ENCODE measurements at regions not wholly inside any gene's neighbourhood (a gene's known extent, or its start where the extent isn't known, plus 50 kb on each side); places are given as distances from the start of the nearest gene placed in this dataset.
"Not testable (repeated sequence)": the region's sequence is repeated elsewhere in the genome, so short reads cannot be mapped to it uniquely, and the experiment has no call there.

DNA sequence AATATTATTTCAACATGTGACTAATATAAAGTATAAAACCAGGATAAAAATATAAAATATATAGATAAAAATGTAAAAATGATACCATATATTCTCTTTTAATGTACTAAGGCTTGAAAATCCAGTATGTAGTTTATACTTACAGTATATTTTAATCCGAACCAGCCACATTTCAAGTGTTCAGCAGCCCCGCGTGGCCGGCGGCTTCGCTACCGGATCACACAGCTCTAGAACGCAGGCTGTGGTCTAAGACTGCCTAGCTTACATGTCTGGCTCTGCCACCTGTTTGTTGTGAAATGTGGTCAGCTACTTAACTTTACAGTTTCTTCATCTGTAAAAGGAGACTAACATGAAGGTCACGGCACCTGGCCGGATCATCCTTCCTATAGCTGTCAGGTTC, 189.7 kb upstream of the TBX3 start:
- no peak for DNase-seq

DNA sequence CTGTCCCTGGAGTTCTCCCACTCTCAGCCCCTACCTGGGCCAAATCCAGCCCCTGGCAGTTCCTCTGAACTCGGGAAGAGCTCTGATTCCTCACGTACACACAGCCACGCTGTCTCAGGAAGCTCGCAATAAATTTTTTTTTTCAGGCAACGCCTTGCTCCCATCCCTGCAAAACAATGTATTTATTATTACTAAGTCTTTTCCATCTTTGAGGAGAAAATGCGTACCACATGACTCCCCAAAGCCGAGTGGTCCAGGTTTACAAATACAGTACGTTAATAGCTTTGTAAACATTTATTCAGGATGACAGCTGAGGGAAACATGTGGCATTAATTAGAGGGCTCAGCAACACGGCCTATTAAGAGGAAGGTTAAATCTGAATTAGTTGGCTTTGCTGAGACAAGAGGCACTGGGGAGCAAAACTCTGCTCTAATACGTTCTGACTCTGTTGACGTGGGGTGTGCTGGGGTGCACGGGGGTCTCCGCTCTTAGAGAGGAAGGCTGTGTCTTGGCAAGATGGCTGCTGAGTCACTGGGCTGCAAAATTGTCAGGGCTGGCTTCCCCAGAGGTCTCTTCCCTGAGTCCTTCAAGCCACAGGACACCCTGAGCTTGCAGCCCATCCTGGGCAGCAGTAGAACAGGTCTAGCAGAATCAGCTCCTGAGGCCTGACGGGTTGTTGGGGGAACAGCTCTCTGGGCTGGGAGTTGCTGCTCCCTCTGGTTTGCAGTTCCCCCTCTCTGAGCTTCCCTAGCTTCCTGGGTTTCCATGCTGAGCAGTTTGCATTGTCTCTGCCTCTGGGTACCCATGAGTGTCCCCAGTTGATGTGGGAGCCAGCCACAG, 185.2 kb upstream of the TBX3 start:
- DNase-seq, result no peak

DNA sequence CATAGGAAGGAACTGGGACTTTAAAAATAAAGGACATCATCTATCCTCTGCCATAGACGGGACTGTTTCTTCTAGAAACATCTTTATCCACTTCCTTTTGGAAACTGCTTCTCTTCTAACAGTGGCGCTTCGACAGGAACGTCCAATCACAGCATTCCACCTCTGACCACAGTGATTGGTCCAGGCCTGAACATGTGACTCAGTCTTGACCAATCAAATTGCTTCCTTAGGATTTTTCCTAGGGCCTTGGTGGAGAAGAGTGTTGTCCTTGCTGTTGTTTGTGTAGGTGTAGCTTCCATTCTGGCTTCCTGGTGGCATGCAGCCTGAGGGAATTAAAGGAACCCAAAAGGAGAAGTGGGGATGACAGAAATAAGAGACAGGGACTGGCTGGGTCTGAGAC, 182.4 kb upstream of the TBX3 start:
- DNase-seq, result no peak

DNA sequence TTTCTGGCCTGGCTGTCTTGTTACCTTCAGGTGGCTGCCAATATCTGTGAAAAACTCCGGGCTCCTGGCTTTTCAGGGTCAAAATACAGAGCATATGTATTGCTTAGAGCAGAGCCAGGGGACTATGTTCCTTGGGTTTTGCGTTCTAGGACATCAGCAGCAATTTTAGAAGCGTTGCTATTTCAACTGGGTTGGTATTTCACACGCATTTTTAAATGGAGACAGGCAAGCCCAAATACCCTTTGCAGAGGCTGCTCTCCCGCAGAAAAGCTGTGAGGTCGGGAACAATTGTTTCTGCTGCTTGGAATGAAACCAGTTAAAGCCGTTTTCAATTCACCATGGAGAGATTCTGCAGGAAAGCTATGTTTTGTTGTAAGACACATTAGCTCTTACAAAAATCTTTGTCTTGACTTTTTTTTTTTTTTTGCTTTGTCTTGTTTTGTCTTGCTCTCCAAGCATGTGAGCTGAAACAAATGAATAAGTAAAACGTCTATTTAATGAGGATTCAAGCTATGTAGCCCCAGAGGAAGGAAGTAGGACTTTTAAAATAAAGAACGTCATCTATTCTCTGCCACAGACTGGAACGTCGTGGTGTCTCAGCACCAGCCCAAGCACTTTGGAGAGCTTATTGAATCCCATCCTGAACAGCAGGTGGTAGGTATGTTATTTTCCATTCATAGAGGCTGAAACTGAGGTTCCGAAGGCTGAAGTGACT, 181.0 kb upstream of the TBX3 start:
- no peak for DNase-seq

DNA sequence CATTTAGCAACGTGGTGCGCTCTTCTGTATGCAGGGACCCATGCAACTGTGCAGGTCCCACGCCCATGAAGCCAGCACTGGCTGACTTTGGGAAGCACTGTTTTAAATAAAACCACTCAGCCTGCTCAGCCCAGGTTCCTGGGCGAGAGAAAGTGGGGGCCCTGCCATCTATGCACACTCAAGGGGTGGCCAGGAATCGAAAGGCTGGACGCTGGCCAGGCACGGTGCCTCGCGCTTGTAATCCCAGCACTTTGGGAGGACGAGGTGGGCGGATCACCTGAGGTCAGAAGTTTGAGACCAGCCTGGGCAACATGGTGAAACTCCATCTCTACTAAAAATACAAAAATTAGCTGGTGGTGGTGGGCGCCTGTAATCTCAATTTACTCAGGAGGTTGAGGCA, 179.9 kb upstream of the TBX3 start:
- DNase-seq, result no peak

DNA sequence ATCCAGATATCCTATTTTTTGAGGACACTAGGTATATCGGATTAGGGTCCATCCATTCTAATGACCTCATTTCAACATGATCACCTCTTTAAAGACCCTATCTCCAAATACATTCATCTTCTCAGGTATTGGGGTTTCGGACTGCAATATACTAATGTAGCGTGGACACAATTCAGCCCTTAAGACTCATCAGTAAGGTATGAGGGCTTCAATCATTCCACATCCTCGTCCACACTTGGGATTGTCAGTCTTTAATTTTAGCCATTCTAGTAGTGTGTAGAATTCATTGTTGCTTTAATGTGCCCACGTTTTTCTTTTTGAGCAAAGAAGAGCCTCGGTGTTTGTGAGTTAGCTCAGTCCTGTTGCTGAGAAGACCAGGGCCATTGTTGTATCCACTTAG, 177.0 kb upstream of the TBX3 start:
- DNase-seq, result no peak

DNA sequence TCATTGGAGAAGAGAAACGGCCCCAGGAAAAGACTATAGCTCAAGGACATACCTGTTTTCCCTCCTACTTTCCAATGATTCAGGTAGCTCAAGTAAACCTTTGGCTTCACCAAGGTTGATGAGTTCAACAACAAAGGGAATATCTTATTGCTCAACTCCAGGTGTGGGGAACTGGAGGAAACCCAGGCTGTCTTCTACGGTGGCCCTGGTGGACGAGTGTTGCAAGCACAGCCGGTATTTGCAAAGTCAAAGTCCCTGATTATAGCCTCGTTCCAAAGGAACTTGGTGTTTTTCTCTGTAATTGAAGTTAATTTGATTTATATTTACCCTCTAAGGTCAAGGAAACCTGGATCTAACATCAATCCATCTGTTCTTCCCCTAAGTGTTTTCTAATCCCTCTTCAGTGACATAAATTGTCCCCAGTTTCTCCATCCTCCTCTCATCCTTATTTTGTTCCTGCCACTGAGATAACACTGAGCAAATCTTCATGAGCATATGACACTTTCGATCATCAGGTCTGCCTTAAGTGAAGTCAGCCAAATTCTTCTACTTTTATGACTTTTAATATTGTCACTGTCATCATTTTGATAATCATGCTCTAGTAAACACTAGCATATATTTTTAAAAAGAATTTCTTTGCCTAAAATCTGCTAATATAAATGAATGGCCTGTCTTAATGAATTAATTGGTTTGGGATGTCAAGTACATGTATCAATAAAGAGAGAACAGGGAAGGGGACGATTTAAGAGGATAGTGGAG, 174.6 kb upstream of the TBX3 start:
- DNase-seq, result no peak

DNA sequence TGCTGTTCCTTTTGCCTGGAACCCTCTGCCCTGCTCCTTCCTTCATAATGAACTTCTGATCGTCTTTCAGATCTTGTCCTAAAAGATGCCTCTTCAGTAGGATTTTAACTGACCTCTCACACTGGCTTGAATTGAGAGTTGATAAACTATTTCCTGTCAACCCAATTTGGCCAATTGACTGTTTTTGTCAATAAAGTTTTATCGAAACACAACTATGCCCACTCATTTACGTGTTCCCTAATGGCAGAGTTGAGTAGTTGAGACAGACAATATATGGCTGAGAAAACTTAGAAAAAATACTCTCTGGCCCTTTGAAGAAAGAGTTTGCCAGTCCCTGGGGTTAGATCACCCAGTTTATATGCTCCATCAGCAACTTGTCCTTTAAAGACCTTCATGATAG, 171.7 kb upstream of the TBX3 start:
- no peak for DNase-seq

DNA sequence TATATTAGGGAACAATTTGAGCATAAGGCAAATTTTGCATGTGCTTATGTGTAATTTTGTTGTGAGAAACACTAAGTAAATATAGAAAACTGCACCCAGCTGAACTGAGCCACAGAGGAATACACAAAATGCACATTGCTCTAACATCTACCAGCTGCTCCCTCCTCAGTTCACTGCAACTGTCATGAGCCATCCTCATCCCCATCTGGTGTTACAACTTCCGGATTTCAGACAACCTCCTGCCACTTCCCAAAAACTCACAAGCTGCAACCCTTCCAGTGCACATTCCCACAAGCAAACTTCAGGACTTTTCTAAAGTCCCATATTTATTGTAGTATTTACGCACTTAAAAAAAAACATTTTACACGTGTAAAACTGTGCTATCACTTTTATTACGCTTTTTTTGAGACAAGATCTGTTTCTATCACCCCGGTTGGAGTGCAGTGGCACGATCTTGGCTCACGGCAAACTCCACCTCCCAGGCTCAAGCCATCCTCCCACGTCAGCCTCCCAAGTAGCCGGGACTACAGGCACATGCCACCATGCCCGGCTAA, 169.1 kb upstream of the TBX3 start:
- DNase-seq, result no peak

DNA sequence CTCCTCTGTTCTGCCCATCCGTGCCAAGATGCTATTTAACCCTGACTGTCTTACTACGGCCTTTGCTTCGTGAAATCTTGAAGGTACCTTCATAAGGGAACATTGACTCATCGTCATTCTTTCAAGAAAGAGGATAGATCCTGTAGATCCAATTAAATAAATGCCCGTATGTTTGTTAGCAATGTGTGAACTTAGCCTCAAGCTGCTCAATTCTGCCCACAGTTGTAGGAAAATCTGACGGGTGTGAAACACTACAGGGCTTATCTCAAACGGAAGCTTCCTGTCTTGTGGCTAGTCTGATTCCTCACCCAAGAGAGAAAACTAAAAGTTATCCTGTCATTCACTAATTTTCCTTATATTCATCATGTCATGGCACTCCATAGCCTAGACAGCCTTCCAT, 168.0 kb upstream of the TBX3 start:
- DNase-seq, result no peak

DNA sequence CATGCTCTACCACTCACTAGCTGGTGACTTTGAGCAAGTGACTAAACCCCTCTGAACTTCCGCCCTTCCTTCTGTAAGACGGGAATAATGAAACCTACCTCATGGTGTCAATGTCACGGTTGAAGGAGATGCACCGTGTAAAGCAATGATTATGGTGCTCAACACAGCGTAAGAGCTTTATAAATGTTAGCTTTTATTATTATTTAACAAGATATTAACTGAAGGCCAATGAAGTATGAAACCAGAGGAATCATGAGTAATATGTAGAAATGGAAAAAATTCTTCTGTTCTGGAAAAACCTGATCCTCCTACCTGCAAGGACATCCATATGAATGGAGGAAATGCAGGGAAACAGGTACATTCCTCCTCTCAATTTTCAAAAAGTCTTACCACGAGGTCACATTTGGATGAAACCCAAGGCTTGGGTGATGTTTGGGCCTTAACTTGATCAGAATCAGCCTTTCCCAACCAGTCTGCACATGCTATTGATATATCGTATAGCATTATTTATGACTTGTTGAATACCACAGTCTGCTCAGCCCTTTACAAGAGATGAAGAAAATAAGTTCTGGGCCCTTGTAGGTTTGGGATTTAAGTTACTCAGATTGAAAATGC, 166.8 kb upstream of the TBX3 start:
- DNase-seq, result no peak

DNA sequence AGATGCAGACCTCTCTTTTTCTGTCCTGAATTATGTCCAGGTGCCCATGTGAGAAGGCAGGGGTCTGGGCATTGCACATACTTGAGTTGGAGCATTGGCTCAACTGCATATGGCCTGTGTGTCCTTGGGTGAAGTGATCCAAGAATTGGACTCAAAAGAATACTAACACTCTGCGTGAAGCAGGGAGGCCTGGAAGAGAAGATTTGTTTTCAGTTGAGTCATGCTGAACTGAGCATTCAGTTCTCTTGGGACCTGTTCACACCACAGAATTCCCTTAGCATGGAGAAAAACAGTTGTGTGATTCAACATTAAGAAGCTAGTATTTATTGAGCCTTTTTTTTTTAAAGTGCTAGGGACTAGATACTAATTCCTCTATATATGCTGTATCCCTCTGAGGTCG, 164.7 kb upstream of the TBX3 start:
- DNase-seq, result no peak

DNA sequence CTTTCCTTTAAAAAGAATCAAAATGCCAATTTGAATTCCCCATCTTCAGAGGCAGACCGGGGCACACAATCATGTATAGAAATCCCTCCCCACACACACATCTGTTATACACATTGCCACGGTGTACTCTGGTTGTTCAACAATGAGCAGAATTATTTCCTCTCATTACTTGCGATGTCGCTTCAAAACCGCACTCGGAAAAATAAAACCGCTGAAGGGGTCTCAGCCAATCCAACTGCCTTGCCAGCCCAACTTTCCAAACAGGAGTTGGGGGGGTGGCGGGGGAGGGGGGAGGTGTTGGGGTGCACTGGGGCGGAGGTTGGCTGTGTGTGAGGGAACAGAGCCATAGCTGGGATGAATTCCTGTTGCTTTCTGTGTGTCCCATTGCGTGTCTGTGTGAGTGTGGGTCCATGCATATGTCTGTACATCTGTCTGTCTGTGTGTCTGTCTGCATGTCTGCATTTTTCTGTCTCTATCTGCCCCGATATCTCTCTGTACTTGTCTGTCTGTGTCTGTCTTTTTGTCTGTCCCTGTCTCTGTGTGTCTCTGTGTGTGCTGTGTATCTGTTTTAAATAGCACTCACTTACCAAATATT, 163.6 kb upstream of the TBX3 start:
- no peak for DNase-seq

DNA sequence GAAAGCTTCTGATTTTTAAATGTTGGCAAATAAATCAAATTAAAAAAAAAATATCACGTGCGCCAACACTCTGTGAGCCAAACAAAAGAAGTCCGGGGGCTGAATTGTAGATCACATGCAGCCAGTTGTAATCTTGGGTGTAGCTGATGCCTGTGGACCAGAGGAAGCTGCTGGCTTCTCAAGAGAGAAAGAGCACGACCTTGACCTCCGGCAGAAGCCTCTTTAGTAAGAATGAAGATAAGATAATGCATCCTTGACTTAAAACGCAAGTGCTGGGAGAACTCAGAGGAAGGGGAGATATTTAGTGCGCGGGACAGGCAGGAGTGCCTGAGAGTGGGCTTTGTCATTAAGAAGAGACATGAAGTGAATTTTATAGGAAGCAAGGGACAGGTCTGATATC, 162.8 kb upstream of the TBX3 start:
- DNase-seq, result no peak

DNA sequence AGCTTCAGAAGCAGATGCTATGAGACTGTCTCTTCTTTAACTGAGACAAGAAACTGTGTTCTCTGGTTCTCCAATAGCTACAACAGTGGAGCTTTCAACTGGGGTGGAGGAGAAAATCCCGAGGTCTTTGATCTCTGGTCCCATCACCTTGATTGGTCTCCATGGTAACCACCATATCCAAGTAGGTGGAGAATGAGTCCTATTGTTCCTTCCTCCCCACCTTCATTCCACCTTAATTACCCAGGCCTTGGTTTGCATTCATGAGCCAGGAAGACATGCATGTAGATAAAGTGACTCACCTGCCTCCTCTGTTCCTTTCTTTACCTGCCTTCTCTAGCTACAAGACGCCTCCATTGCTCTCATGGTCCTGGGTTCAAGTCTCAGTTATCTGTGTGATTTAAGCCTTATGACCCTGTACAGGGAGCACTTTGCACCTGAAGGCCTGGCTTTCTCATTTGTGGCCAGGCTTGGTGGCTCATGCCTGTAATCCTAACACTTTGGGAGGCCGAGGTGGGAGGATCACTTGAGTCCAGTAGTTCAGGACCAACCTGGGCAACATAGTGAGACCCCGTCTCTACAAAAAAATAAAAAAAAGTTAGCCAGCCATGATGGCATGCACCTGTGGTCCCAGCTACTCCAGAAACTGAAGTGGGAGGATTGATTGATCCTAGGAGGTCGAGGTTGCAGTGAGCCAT, 157.7 kb upstream of the TBX3 start:
- DNase-seq, result no peak

DNA sequence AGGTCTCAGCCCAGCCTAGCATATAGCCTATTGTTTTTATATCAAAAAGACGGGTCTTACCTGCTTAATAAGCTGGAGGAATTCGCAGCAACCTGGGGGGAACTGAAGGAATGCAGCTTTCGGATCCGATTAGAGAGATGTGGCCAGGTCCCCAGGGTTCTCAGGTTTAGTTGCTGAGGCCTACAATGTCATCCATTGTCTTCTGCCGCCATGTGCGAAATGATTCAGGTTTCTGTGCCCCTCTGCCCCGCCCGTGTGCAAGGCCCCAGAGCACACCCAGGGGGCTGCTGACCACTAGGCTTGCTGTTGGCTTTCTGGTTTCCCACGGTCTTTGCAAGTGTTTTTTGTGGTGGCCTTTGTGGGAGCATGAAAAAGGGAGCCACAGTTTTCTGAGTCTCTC, 154.5 kb upstream of the TBX3 start:
- DNase-seq, result no peak

DNA sequence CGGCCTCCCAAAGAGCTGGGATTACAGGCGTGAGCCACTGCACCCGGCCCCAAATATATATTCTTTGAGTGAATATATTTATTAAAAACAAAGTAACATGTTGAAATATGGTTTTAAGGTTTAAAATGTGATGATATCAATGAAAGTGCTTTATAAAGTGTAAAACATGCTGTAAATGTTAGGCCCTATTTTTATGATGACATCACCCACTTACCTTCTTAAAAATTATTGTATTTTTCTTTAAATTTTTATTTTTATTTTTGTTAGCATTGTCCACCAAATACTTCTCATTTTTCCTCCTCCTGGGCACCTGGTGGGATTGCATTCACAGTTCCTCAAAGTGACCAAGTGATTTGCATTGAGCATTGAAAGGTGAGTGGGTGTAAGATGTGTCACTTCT, 152.6 kb upstream of the TBX3 start:
- no peak for DNase-seq

DNA sequence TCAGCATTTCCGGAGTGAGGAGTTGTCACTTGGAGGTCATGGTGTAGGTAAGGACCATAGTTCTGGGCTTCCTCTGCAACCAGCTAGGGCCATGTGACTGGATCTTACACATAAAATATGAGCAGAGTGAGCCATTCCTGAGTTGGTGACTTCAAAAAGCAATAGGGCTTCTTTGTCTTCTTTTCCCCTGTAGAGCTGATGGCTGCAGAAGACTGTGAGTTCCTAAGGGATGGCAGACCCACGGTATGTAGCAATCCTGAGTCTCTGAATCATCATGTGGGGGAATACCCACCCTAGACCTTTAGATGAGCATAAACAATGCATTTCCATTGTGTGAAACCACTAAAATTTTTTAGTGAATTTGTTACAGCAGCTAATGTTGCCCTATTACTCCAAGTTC, 151.1 kb upstream of the TBX3 start:
- no peak for DNase-seq

DNA sequence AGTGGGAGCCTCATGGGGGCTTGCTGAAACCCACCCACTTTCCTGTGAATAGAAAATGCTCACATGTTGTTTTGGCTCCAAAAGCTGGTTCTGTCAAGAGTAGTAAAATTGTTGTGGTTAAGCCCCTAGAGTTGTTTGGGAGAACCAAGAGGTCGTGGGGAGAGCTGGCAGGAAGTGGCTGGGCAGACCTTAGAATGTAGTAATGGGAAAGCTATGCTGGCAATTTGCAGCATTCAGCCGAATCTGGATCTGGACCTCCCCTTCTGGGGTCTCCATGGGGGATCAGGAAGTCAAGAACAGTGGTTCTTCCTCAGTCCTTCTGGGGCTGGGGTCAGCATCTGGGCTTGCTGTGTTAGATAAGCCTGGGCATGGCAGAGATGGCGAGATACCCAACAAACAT, 150.6 kb upstream of the TBX3 start:
- DNase-seq, result no peak

DNA sequence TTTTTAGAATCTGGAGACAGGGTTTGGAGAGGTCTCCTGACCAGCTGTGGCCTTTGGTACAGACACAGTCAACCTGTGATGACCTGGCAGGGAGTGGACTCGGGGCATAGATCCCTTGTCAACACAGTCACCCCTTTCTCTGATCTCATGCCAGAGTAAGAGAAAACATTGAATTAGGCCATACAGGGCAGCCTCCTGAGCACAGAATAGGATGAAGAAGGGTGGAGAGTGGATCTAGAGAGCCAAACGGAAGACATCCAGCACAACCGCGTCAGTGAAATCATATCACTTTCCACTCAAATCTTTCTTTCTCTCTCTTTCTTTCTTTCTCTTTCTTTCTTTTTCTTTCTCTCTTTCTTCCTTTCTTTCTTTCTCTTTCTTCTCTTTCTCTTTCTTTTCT, 145.9 kb upstream of the TBX3 start:
- no peak for DNase-seq

DNA sequence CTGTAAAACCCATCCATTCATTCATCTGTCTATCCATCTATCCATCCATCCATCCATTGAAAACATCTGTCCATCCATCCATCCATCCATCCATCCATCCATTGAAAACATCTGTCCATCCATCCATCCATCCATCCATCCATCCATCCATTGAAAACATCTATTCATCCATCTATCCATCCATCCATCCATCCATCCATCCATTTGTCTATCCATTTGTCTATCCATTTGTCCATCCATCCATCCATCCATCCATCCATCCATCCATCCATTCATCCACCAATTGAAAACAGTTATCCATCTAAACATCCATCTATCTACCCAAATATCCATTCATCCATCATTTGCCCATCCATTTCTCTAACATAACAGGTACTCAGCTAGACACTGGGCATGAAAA, 145.3 kb upstream of the TBX3 start:
- DNase-seq, result not testable (repeated sequence)

DNA sequence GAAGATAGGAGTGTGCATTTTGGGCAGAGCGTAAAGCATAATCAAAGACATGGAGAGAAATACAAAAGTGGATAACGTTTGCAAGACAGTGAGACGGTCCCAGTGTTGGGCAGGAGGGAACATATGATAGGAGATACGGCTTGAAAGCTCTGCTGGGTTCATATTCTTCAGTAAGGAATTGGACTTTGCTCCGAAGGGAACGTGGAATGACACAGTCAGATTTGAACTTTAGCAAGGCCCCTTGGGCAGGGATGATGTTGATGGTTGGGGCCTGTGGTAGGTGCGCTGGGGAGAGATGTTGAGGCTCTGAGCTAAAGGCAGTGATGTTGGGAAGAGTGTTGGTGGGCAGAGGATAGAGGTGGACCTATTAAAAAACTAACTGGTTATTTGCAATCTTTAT, 143.5 kb upstream of the TBX3 start:
- DNase-seq, result no peak
